ENCODE measurements at regions not wholly inside any gene's neighbourhood (a gene's known extent, or its start where the extent isn't known, plus 50 kb on each side); places are given as distances from the start of the nearest gene placed in this dataset.
A peak's percentile ranks its signal among the peaks of the same experiment; 100 is the strongest.

GRCh38 chr18:68466672-68467071, 248.2 kb downstream of the TMX3 start:
- DNase-seq (ENCODE audit: low spot score) = no peak

DNA sequence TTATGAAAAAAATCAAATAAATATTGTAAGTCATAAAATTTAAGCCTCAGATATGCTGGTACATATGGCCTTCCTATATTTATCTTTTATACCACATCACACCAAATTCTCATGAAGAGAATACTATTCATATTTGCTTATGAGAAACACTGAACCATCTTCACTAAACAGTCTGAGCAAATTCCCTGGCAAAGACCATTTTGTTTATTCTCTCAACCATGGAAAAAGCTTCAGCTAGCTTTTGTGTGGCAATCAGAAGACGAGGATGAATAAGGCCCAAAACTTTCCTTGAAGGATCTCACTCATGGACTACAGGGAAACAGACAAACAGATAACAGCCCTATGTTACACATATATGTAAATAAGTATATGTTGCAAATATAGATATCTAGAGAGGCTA, 252.1 kb downstream of the TMX3 start:
- no peak for DNase-seq (ENCODE audit: low spot score)

DNA sequence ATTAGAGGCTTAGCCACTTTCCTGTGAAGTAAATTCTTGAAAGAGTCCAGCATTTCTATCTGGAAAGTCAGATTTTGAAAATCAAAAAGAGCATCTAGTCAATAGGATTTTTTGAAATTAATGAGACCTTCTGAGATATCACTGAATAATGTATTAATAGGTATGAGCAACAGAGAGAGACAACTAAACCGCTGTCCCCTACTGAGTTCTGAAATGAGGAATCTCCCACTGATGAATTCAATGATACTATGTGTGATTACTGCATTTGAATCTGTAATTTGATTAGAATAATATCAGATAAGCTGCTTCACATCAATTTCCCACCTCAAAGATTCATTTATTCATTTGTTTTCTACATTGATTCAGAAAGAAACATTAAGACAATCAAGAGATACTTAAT, 252.8 kb downstream of the TMX3 start:
- no peak for DNase-seq (ENCODE audit: low spot score)

- DNase-seq (ENCODE audit: low spot score) = no peak
These were observed 253.4 kb downstream of the TMX3 start for GRCh38 chr18:68461481-68462018.

DNA sequence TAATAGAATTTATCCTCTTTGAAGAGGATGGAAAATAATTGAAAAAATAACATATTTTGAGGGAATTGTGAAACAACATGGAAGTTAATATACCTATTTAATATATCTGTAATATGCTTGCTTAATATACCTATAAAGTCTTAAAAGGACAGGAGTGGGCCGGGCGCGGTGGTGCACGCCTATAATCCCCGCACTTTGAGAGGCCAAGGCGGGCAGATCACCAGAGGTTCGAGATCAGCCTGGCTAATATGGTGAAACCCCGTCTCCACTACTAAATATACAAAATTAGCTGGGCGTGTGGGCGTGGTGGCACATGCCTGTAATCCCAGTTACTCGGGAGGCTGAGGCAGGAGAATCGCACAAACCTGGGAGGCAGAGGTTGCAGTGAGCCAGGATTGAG, 254.9 kb downstream of the TMX3 start:
- no peak for DNase-seq (ENCODE audit: low spot score)

- no peak for DNase-seq (ENCODE audit: low spot score)
These were observed 257.9 kb downstream of the TMX3 start for GRCh38 chr18:68456985-68457384.

GRCh38 chr18:68455229-68455603, 259.7 kb downstream of the TMX3 start:
- DNase-seq (ENCODE audit: low spot score) = no peak

- DNase-seq (ENCODE audit: low spot score) = peak; percentile 5
These were observed 260.2 kb downstream of the TMX3 start for GRCh38 chr18:68454511-68455228.

- DNase-seq (ENCODE audit: low spot score) = no peak
These were observed 265.6 kb downstream of the TMX3 start for GRCh38 chr18:68449292-68449691.

- no peak for DNase-seq (ENCODE audit: low spot score)
These were observed 266.2 kb downstream of the TMX3 start for GRCh38 chr18:68448736-68449135.

DNA sequence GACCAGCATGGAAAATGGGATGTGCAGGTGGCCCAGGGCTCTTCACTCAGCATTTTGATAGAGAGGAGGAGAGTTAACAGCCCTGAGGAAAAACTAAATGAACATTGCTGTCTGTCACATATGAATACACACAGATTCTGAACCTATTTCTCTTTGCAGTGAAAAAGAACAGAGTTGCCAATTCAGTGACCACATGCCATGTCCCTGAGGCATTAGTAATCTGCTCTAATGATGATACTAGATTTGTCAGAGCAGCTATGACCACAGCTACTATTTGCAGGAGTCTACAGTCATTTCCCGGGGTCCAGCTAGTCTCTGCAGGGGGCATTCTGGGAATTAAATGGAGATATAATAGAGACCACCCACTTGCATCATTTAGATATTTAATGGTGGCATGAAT, 267.6 kb downstream of the TMX3 start:
- no peak for DNase-seq (ENCODE audit: low spot score)

DNA sequence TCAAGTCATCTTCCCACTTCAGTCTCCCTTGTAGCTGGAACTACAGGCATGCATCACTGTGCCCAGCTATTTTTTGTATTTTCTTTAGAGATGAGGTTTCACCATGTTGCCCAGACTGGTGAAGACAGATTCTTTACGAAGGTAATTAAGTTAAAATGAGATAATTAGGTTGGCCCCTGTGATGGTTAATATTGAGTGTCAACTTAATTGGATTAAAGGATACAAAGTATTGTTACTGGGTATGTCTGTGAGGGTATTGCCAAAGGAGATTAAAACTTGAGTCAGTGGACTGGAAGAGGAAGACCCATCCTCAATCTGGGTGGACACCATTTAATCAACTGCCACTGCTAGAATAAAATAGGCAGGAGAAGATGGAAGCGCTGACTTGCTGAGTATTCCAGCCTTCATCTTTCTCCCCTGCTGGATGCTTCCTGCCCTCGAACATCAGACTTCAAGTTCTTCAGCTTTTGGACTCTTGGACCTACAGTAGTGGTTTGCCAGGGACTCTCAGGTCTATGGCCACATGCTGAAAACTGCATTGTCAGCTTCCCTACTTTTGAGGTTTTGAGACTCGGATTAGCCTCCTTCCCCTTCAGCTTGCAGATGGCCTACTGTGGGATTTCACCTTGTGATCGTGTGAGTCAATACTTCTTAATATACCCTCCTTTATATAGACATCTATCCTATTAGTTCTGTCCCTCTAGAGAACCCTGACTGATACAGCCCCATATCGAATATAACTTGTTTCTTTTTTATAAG, 269.1 kb downstream of the TMX3 start:
- no peak for DNase-seq (ENCODE audit: low spot score)

- no peak for DNase-seq (ENCODE audit: low spot score)
These were observed 269.8 kb downstream of the TMX3 start for GRCh38 chr18:68445136-68445535.

- DNase-seq (ENCODE audit: low spot score) = no peak
These were observed 273.7 kb downstream of the TMX3 start for GRCh38 chr18:68441241-68441640.

DNA sequence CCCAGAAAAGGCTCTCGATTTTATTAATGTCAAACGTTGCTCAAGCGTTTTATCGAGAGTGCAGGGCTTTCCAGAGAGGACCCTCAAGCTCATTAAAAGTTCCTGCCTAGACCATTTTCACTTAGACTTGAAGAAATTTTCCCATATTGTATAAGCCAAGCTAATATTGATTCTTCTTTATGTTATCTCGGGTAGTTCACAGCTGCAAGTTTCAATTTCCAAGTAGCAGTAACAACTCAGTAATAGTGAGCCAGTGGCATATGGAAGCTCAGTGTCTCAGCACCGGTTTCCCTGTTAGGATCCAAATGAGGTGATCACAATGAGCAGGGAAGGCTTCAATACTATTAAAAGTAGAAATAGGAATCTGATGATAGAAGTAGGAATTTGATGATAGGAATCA, 274.5 kb downstream of the TMX3 start:
- DNase-seq (ENCODE audit: low spot score) = no peak

GRCh38 chr18:68439642-68440041, 275.3 kb downstream of the TMX3 start:
- no peak for DNase-seq (ENCODE audit: low spot score)

DNA sequence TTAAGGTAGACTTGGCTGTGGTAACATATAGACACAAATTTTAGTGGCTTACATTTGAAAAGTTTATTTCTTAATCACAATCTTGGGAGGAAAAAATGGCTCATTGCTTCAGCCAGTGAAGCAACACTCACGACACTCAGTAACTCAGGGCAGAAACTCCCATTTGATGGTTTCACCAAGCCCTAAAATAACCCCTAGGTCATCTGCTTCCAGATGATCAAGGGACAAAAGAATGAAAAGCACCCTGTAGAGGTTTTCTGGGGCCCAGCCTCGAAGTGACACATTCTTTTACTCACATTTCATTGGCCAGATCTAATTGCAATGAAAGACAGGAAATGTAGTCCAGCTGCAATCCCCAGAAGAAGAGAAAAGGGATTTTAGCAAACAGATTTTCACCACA, 275.9 kb downstream of the TMX3 start:
- DNase-seq (ENCODE audit: low spot score) = peak; percentile 36

- no peak for DNase-seq (ENCODE audit: low spot score)
These were observed 276.4 kb downstream of the TMX3 start for GRCh38 chr18:68438536-68438935.

DNA sequence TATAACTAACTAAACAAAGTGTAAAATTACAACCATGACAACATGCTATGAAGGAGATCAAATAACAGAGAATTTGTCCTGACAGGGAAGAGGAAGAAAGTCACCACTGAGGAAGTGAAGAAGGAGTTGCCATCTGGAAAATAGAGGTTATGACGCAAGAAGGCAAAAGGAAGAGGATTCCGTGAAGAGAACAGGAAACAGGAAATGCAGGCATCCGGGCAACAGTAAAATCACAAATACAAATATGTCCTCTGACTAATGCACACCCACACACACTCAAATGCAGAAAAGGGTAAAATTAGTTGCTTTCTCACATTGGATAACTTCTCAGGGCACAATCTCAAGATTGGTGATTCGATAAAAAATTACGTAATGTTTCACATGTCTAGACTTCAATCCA, 278.4 kb downstream of the TMX3 start:
- peak; percentile 76 for DNase-seq (ENCODE audit: low spot score)

GRCh38 chr18:68435581-68435980, 279.3 kb downstream of the TMX3 start:
- DNase-seq (ENCODE audit: low spot score) = no peak

DNA sequence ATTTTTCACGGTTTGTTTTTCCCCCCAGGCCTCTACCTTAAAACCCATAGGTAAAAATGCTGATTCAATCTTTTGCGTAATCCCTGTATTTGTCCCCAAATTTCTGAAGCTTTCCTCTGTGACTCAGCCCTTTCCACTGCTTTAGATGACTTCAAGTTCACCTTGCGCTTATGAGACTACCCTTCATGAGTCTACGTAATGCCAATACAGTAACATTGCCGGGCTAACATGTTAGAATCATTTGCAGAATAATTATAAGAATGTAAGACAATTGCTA, 283.0 kb downstream of the TMX3 start:
- no peak for DNase-seq (ENCODE audit: low spot score)

DNA sequence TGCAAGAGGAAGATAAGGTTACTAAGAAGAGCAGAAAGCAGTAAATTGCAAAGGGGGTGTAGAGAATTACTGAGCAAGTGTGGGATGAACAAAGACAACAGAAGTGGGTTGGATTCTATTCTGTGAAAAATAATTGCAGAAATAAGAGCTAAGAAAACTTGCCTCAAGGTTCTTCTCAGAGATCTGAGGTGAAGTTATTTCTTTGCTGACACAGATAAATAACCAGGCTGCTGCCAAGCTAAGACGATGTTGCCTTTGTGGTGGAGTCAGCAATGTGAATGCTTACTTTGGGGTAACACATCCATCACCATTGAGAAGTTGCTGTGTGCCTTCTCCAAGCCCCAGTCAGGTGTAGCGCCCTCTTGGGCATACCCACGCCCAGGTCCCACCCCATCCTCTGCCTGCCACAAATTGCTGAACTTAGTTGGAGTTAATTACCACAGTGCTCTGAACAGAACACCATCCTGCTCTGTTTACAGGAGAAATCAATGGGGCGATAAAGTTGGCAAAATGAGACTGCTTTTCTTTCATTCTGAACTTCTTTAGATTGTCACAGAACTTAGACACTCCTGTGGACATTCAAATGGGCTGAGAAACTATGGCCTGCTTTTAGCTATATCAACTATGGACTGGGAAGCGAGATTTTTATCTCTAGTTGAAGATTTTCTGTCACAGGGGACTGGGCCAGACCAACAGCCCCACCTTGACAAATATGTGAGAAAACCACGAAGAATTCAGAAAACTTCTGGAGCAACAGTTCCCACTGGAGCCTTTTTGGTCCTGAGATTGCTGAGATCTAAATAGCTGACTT, 283.6 kb downstream of the TMX3 start:
- DNase-seq (ENCODE audit: low spot score) = no peak

- DNase-seq (ENCODE audit: low spot score) = peak; percentile 37
These were observed 285.1 kb downstream of the TMX3 start for GRCh38 chr18:68429841-68430240.
